Mesendoderm (in vitro differentiated cells): ENCODE measurements at regions not wholly inside any gene's neighbourhood (a gene's known extent, or its start where the extent isn't known, plus 50 kb on each side); places are given as distances from the start of the nearest gene placed in this dataset.
A peak's percentile ranks its signal among the peaks of the same experiment; 100 is the strongest.

Experiments
- DNase-seq: peaks from one replicate; pipeline ENCODE4 v3.0.0; 2013
- H2AK5ac ChIP-seq: 2 replicates; pipeline ENCODE4 v1.6.1; 2013; ENCODE audit warnings: low read length, inconsistent platforms
- H2BK120ac ChIP-seq: 2 replicates; pipeline ENCODE4 v1.6.1; 2013; ENCODE audit warnings: low read depth, mild to moderate bottlenecking, low read length, moderate library complexity, mixed read lengths
- H2BK15ac ChIP-seq: replicated peaks from 2 replicates; pipeline ENCODE4 v1.6.1; 2013; ENCODE audit warnings: low read depth, mild to moderate bottlenecking, moderate library complexity
- H2BK5ac ChIP-seq: 2 replicates; pipeline ENCODE4 v1.6.1; 2013; ENCODE audit warnings: low read length, inconsistent platforms
- H3K18ac ChIP-seq: 2 replicates; pipeline ENCODE4 v1.6.1; 2013; ENCODE audit warnings: mild to moderate bottlenecking, low read length, mixed read lengths
- H3K23ac ChIP-seq: one replicate; pipeline ENCODE4 v1.6.1; 2013; ENCODE audit warnings: low read length
- H3K27ac ChIP-seq: 2 replicates; pipeline ENCODE4 v1.5.1; 2013; ENCODE audit warnings: low read depth, mild to moderate bottlenecking, inconsistent platforms, low read length, moderate library complexity
- H3K27me3 ChIP-seq: 2 replicates; pipeline ENCODE4 v1.6.1; 2013; ENCODE audit warnings: low read length, control low read depth, mild to moderate bottlenecking, inconsistent platforms; ENCODE audit not compliant: insufficient read depth, poor library complexity
- H3K36me3 ChIP-seq: 2 replicates; pipeline ENCODE4 v1.6.1; 2013; ENCODE audit warnings: low read length, inconsistent platforms; ENCODE audit not compliant: control insufficient read depth, insufficient read depth
- H3K4ac ChIP-seq: one replicate; pipeline ENCODE4 v1.6.1; 2013; ENCODE audit warnings: low read depth, mild to moderate bottlenecking, low read length, moderate library complexity
- H3K4me1 ChIP-seq: 2 replicates; pipeline ENCODE4 v1.6.1; 2013; ENCODE audit warnings: low read depth, low read length, inconsistent platforms; ENCODE audit not compliant: control insufficient read depth
- H3K4me2 ChIP-seq: 2 replicates; pipeline ENCODE4 v1.6.1; 2013; ENCODE audit warnings: low read length
- H3K4me3 ChIP-seq: 2 replicates; pipeline ENCODE4 v1.5.1; 2013; ENCODE audit warnings: mild to moderate bottlenecking, low read length
- H3K56ac ChIP-seq: one replicate; pipeline ENCODE4 v1.6.1; 2013; ENCODE audit warnings: low read length
- H3K79me1 ChIP-seq: 2 replicates; pipeline ENCODE4 v1.6.1; 2013; ENCODE audit warnings: low read length, inconsistent platforms
- H3K79me2 ChIP-seq: 2 replicates; pipeline ENCODE4 v1.6.1; 2013; ENCODE audit warnings: mild to moderate bottlenecking, low read length; ENCODE audit not compliant: control insufficient read depth, insufficient read depth
- H3K9ac ChIP-seq: 2 replicates; pipeline ENCODE4 v1.6.1; 2013; ENCODE audit warnings: low read length, inconsistent platforms
- H4K5ac ChIP-seq: one replicate; pipeline ENCODE4 v1.6.1; 2013; ENCODE audit warnings: low read length
- H4K8ac ChIP-seq: one replicate; pipeline ENCODE4 v1.6.1; 2013; ENCODE audit warnings: low read depth, mild to moderate bottlenecking, control low read depth, low read length, moderate library complexity
- WGBS: extraction: QIAGEN DNeasy Blood & Tissue Kit; methylation state at CpG from one replicate; pipeline ENCODE4 v1.1.7; 2013; ENCODE audit warnings: low lambda C conversion rate, missing lambda C conversion rate; ENCODE audit not compliant: insufficient coverage; ENCODE audit errors: extremely low coverage; 5-methylcytosine and 5-hydroxymethylcytosine counted together

GRCh38 chr15:99443768-99444446, 121.9 kb upstream of the MEF2A start:
- Histone ChIP-seq H2BK15ac (no peak overlapping the region), H2BK120ac (no peak overlapping the region), H3K23ac (no peak overlapping the region), H2AK5ac (no peak overlapping the region), H3K4me3 (no peak overlapping the region), H3K27me3 (no peaks in the 10 kb centered on the region), H3K4me1 (no peaks in the 10 kb centered on the region), H3K4me2 (no peak overlapping the region), H3K18ac (no peak overlapping the region), H3K79me2 (no peaks in the 10 kb centered on the region), H4K5ac (no peak overlapping the region), H3K9ac (no peak overlapping the region), H3K56ac (no peak overlapping the region), H3K36me3 (no peaks in the 10 kb centered on the region), H4K8ac (no peak overlapping the region), H3K79me1 (no peaks in the 10 kb centered on the region), H3K27ac (no peak overlapping the region), H3K4ac (no peak overlapping the region), H2BK5ac (no peak overlapping the region)
- WGBS, result no CpG with 5 or more reads among the region's 13 CpGs
- DNase-seq, result no peak

GRCh38 chr15:99445272-99445850, 120.4 kb upstream of the MEF2A start:
- H3K27me3 ChIP-seq, result no peaks in the 10 kb centered on the region
- H3K4me1 ChIP-seq, result no peaks in the 10 kb centered on the region
- H3K23ac ChIP-seq, result no peak overlapping the region
- no peak overlapping the region for H4K5ac ChIP-seq
- H3K27ac ChIP-seq, result no peak overlapping the region
- no peaks in the 10 kb centered on the region for H3K79me2 ChIP-seq
- DNase-seq, result no peak
- H2BK5ac ChIP-seq, result no peak overlapping the region
- H3K36me3 ChIP-seq, result no peaks in the 10 kb centered on the region
- H3K79me1 ChIP-seq, result no peaks in the 10 kb centered on the region
- no peak overlapping the region for H3K4ac ChIP-seq
- no peak overlapping the region for H2BK120ac ChIP-seq
- H4K8ac ChIP-seq, result no peak overlapping the region
- no CpG with 5 or more reads among the region's 10 CpGs for WGBS
- H3K56ac ChIP-seq, result no peak overlapping the region
- H2BK15ac ChIP-seq, result no peak overlapping the region
- no peak overlapping the region for H3K4me2 ChIP-seq
- no peak overlapping the region for H3K9ac ChIP-seq
- H2AK5ac ChIP-seq, result no peak overlapping the region
- H3K4me3 ChIP-seq, result no peak overlapping the region
- H3K18ac ChIP-seq, result no peak overlapping the region

- Histone ChIP-seq H3K4me1 (no peaks in the 10 kb centered on the region), H3K4me3 (no peak overlapping the region), H3K27ac (no peak overlapping the region), H3K18ac (no peak overlapping the region), H2BK5ac (no peak overlapping the region), H2BK120ac (no peak overlapping the region), H3K4me2 (no peak overlapping the region), H3K79me1 (no peaks in the 10 kb centered on the region), H3K4ac (no peak overlapping the region), H3K27me3 (no peaks in the 10 kb centered on the region), H3K23ac (no peak overlapping the region), H3K36me3 (no peaks in the 10 kb centered on the region), H3K79me2 (no peaks in the 10 kb centered on the region), H2AK5ac (no peak overlapping the region), H4K8ac (no peak overlapping the region), H2BK15ac (no peak overlapping the region), H3K9ac (no peak overlapping the region), H4K5ac (no peak overlapping the region), H3K56ac (no peak overlapping the region)
- no CpG with 5 or more reads among the region's 35 CpGs for WGBS
- DNase-seq, result no peak
These were observed 119.0 kb upstream of the MEF2A start for GRCh38 chr15:99446565-99447496.

GRCh38 chr15:99447497-99448371, 118.0 kb upstream of the MEF2A start:
- Histone ChIP-seq H3K27me3 (no peaks in the 10 kb centered on the region), H4K8ac (no peak overlapping the region), H3K36me3 (no peaks in the 10 kb centered on the region), H3K4me3 (no peak overlapping the region), H2BK15ac (no peak overlapping the region), H3K27ac (no peak overlapping the region), H3K9ac (no peak overlapping the region), H3K4ac (no peak overlapping the region), H3K4me1 (no peaks in the 10 kb centered on the region), H3K79me2 (no peaks in the 10 kb centered on the region), H3K4me2 (no peak overlapping the region), H3K18ac (no peak overlapping the region), H3K79me1 (no peaks in the 10 kb centered on the region), H2BK120ac (no peak overlapping the region), H2AK5ac (no peak overlapping the region), H3K56ac (no peak overlapping the region), H3K23ac (no peak overlapping the region), H4K5ac (no peak overlapping the region), H2BK5ac (no peak overlapping the region)
- peak; percentile 40 for DNase-seq
- no CpG with 5 or more reads among the region's 28 CpGs for WGBS

GRCh38 chr15:99449514-99449913, 116.3 kb upstream of the MEF2A start:
- no peaks in the 10 kb centered on the region for H3K79me2 ChIP-seq
- no peaks in the 10 kb centered on the region for H3K36me3 ChIP-seq
- no peaks in the 10 kb centered on the region for H3K27me3 ChIP-seq
- H3K18ac ChIP-seq, result no peak overlapping the region
- no peak overlapping the region for H3K23ac ChIP-seq
- H2BK120ac ChIP-seq, result no peak overlapping the region
- WGBS, result no CpG with 5 or more reads among the region's 4 CpGs
- H4K5ac ChIP-seq, result no peak overlapping the region
- no peak overlapping the region for H4K8ac ChIP-seq
- DNase-seq, result no peak
- no peak overlapping the region for H3K9ac ChIP-seq
- H3K4me1 ChIP-seq, result no peaks in the 10 kb centered on the region
- no peak overlapping the region for H3K56ac ChIP-seq
- no peak overlapping the region for H3K4me3 ChIP-seq
- no peak overlapping the region for H3K27ac ChIP-seq
- no peak overlapping the region for H3K4me2 ChIP-seq
- no peaks in the 10 kb centered on the region for H3K79me1 ChIP-seq
- H2BK15ac ChIP-seq, result no peak overlapping the region
- H3K4ac ChIP-seq, result no peak overlapping the region
- H2BK5ac ChIP-seq, result no peak overlapping the region
- no peak overlapping the region for H2AK5ac ChIP-seq
